ENCODE measurements at regions not wholly inside any gene's neighbourhood (a gene's known extent, or its start where the extent isn't known, plus 50 kb on each side); places are given as distances from the start of the nearest gene placed in this dataset.

- no peak overlapping the region for H4K91ac ChIP-seq (ENCODE audit: insufficient read length, low read depth, low read length)
- H3K9me3 ChIP-seq (ENCODE audit: control insufficient read depth, low read depth, low read length), result no peaks in the 10 kb centered on the region
- no peak overlapping the region for H3K4ac ChIP-seq (ENCODE audit: low read depth, low read length)
- peak overlapping the region; percentile 24; the same call in 1 of the 2 replicates for H3K14ac ChIP-seq (ENCODE audit: insufficient read depth, low read length)
- peaks cover 6 to 8% of the 10 kb centered on the region in 2 experiments for H3K4me1 Mint-ChIP-seq
- H2BK15ac ChIP-seq (ENCODE audit: low read depth, low read length), result no peak overlapping the region
- no peak for TF ChIP-seq CTCF (conservative IDR thresholded peaks at IDR 0.05)
- H3K4me3 Mint-ChIP-seq, result no peak overlapping the region
- H2BK120ac ChIP-seq (ENCODE audit: low read depth, low read length, poor library complexity, severe bottlenecking), result no peak overlapping the region
- H3K4me2 ChIP-seq (ENCODE audit: insufficient read depth, insufficient read length, low read length), result no peak overlapping the region
- H3K27me3 Mint-ChIP-seq (ENCODE audit: low read depth), result peaks cover 7% of the 10 kb centered on the region
- no peaks in the 10 kb centered on the region for H3K36me3 Mint-ChIP-seq (ENCODE audit: insufficient read depth in 1 of 3, low read depth in 3 of 3)
- H4K5ac ChIP-seq (ENCODE audit: insufficient read length, low read depth, low read length), result no peak overlapping the region
- H2BK12ac ChIP-seq (ENCODE audit: insufficient read length, low read depth, low read length), result no peak overlapping the region
- H3T11ph ChIP-seq (ENCODE audit: low read length), result no peak overlapping the region
- H3K79me1 ChIP-seq (ENCODE audit: insufficient read depth, low read depth, low read length, poor library complexity, severe bottlenecking), result no peaks in the 10 kb centered on the region
- no peak overlapping the region for H4K8ac ChIP-seq (replicated peaks; ENCODE audit: insufficient read length, low read depth, low read length)
- H3K9me3 Mint-ChIP-seq, result no peaks in the 10 kb centered on the region; a peak in 1 of 5 replicates
- H3K27ac Mint-ChIP-seq, result peak overlapping the region in 1 of 3 experiments; percentile 57; a peak in 2 of 7 replicates
- no CpG with 5 or more reads among the region's 11 CpGs for WGBS (ENCODE audit: extremely low coverage, insufficient read length, low lambda C conversion rate)
- H3K9ac ChIP-seq (ENCODE audit: extremely low read depth, insufficient read length, low read length), result no peak overlapping the region
- no peak overlapping the region for H2AFZ ChIP-seq (ENCODE audit: low read length)
- no peak overlapping the region for H2BK5ac ChIP-seq (ENCODE audit: insufficient read length, low read length)
- H3K79me2 ChIP-seq (ENCODE audit: insufficient read depth, low read length), result no peaks in the 10 kb centered on the region
- H2AK5ac ChIP-seq (ENCODE audit: insufficient read length, low read length), result no peak overlapping the region
- H3K23me2 ChIP-seq (ENCODE audit: insufficient read length, low read depth, low read length, poor library complexity, severe bottlenecking), result no peaks in the 10 kb centered on the region
- H3K27ac ChIP-seq (ENCODE audit: insufficient read length, low read depth, low read length), result no peak overlapping the region
- no peak overlapping the region for H2BK20ac ChIP-seq (ENCODE audit: low read depth, low read length, poor library complexity, severe bottlenecking)
- no peaks in the 10 kb centered on the region for H3K4me1 ChIP-seq (ENCODE audit: insufficient read depth, low read length)
- H3K18ac ChIP-seq (ENCODE audit: insufficient read length, low read depth, low read length), result peak overlapping the region; percentile 22
- no peak overlapping the region for H3K23ac ChIP-seq (ENCODE audit: insufficient read length, low read depth, low read length)
- H3K56ac ChIP-seq (ENCODE audit: insufficient read length, low read depth, low read length), result no peak overlapping the region
- DNase-seq, result no peak
- H4K20me1 ChIP-seq (ENCODE audit: control insufficient read depth, insufficient read depth, insufficient read length), result no peaks in the 10 kb centered on the region
- H3K27me3 ChIP-seq (ENCODE audit: insufficient read depth, low read length), result no peaks in the 10 kb centered on the region
Observed at GRCh38 chr15:27701956-27702355, 397.2 kb downstream of the OCA2 start.
